ENCODE measurements at regions not wholly inside any gene's neighbourhood (a gene's known extent, or its start where the extent isn't known, plus 50 kb on each side); places are given as distances from the start of the nearest gene placed in this dataset.

- DNase-seq: no peak
Measured at GRCh38 chr2:228283491-228284171, 102.1 kb upstream of the SPHKAP start.

GRCh38 chr2:228282376-228282775, 100.9 kb upstream of the SPHKAP start:
- DNase-seq: no peak

- no peak for DNase-seq
Measured at GRCh38 chr2:228273159-228273558, 91.7 kb upstream of the SPHKAP start.

- DNase-seq: no peak
Measured at GRCh38 chr2:228269351-228269750, 87.9 kb upstream of the SPHKAP start.

GRCh38 chr2:228268756-228269155, 87.3 kb upstream of the SPHKAP start:
- DNase-seq: no peak

GRCh38 chr2:228268301-228268700, 86.8 kb upstream of the SPHKAP start:
- DNase-seq: no peak

GRCh38 chr2:228263156-228263555, 81.7 kb upstream of the SPHKAP start:
- DNase-seq: no peak

- DNase-seq: no peak
Measured at GRCh38 chr2:228261546-228261945, 80.1 kb upstream of the SPHKAP start.

- DNase-seq: no peak
Measured at GRCh38 chr2:228257379-228257778, 75.9 kb upstream of the SPHKAP start.

- DNase-seq: no peak
Measured at GRCh38 chr2:228253752-228254151, 72.3 kb upstream of the SPHKAP start.

- no peak for DNase-seq
Measured at GRCh38 chr2:228247335-228247734, 65.8 kb upstream of the SPHKAP start.

GRCh38 chr2:228245601-228246000, 64.1 kb upstream of the SPHKAP start:
- DNase-seq: no peak

GRCh38 chr2:228242591-228242990, 61.1 kb upstream of the SPHKAP start:
- DNase-seq: no peak

GRCh38 chr2:228239907-228240561, 58.5 kb upstream of the SPHKAP start:
- no peak for DNase-seq

- DNase-seq: no peak
Measured at GRCh38 chr2:228239207-228239906, 57.9 kb upstream of the SPHKAP start.
